Skeletal muscle cell (primary cell): ENCODE measurements at regions not wholly inside any gene's neighbourhood (a gene's known extent, or its start where the extent isn't known, plus 50 kb on each side); places are given as distances from the start of the nearest gene placed in this dataset.
"Not testable (repeated sequence)": the region's sequence is repeated elsewhere in the genome, so short reads cannot be mapped to it uniquely, and the experiment has no call there.

Experiments
- DNase-seq: peaks from one replicate; pipeline ENCODE4 v3.0.0-alpha.2; 2010; ENCODE audit warnings: low read depth
- H3K4me3 ChIP-seq: 2 replicates; pipeline ENCODE4 v1.5.1; 2011; ENCODE audit warnings: low read depth, mild to moderate bottlenecking, control low read depth, low read length, moderate library complexity

GRCh38 chr12:84046859-84047258 lies 865.7 kb downstream of the SLC6A15 start:
- no peak overlapping the region for H3K4me3 ChIP-seq
- DNase-seq: no peak

GRCh38 chr12:84043355-84043754 lies 869.2 kb downstream of the SLC6A15 start:
- H3K4me3 ChIP-seq: no peak overlapping the region

GRCh38 chr12:84038242-84038641 lies 874.4 kb downstream of the SLC6A15 start:
- DNase-seq: no peak
- no peak overlapping the region for H3K4me3 ChIP-seq

More at GRCh38 chr12:84043355-84043754, 869.2 kb downstream of the SLC6A15 start:
- no peak for DNase-seq

DNA sequence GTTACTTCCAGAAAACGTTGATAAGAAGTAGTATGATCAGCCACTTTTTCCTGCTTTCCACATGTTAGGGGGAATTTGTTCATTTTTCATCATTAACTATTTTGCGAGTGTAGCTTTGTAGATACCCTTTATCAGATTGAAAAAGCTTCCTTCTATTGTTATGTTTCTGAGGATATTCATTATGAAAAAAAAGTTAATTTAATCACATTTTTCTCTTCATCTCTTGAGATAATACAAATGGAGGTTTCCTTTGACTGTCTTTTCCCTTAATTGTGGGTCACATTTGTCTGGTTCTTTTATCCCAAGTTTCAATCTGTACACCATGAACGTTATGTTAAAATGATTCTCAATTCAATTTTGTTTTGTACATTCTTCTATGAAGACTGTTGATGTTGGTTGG lies 875.7 kb downstream of the SLC6A15 start:
- DNase-seq: no peak
- H3K4me3 ChIP-seq: no peak overlapping the region

GRCh38 chr12:84035766-84036165 lies 876.8 kb downstream of the SLC6A15 start:
- no peak for DNase-seq
- no peak overlapping the region for H3K4me3 ChIP-seq

DNA sequence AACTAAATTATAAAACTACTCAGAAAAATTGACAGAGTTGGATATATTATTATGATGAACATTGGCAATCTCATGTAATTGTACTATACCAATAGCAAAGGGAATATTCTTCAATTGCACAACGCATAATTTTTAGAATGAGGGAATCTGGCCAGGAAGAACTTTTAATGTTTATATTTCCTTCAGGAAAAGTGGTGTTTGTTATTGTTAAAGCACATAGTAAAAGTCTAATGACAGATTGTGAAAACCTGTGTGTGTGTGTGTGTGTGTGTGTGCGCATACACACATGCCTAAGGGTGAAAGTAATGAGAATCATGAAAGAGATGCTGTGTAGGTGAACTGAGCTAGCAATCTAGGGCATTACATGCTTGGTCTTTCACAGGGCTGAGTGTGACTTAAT lies 877.7 kb downstream of the SLC6A15 start:
- H3K4me3 ChIP-seq: no peak overlapping the region
- DNase-seq: no peak

GRCh38 chr12:84033162-84033561 lies 879.4 kb downstream of the SLC6A15 start:
- DNase-seq: no peak
- H3K4me3 ChIP-seq: no peak overlapping the region

DNA sequence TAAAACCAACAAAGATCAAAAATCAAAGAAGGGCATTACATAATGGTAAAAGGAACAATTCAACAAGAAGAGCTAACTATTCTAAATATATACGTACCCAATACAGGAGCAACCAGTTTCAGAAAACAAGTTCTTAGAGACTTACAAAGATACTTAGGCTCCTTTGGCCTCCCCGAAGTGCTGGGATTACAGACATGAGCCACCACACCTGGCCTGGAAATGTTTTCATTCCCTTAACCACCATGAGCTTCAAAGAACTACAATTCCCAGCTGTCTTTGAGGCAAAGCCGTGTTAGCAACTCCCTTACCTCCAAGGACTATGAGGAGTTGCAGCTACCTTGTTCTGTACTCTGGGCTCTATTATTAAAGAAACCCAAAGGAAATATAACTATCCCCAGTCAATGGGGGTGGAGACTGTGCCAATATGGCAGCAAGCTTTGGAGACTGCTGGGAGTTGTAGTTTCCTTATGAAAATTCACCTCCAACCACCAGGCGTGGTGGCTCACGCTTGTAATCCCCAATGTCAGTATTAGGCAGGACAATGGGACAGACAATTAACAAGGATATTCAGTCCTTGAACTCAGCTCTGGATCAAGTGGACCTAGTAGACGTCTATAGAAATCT lies 893.9 kb downstream of the SLC6A15 start:
- not testable (repeated sequence) for H3K4me3 ChIP-seq, DNase-seq

DNA sequence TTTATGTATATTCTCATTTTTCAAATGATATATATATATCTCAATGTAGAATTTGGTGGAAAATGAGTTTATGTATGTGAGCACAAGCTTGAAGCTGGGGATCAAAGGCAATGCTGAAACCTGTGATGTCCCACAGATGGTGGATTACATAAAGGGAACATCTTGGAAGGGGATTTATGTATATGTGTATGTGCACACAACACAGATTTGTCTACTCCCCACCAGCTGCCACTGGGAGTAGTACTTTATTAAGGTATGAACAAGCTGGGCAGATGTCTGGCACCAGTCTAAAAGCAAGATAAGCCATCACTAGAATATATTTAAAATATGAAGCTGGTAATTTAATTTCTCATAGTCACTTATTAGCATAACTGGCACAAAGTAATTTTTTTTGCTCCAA lies 895.6 kb downstream of the SLC6A15 start:
- no peak overlapping the region for H3K4me3 ChIP-seq
- DNase-seq: no peak

DNA sequence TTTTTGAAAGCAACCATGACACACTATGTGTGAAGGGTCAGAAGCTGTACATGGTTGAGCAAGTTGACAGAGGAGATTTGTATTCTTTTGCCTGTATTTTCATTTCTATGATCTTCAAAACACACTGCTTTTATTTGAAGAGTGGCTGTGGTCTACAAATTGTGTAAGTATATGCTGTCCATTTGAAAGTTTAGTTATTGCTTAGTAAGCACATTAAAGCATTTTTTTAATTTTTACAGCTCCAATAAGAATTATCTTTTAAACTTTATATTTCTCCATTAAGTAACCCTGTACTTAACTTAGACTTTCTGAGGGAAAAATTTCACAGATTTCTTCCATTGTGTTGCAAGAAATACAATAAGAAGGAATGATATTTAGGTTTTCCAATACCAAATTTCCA lies 915.2 kb downstream of the SLC6A15 start:
- DNase-seq: no peak
- H3K4me3 ChIP-seq: no peak overlapping the region

DNA sequence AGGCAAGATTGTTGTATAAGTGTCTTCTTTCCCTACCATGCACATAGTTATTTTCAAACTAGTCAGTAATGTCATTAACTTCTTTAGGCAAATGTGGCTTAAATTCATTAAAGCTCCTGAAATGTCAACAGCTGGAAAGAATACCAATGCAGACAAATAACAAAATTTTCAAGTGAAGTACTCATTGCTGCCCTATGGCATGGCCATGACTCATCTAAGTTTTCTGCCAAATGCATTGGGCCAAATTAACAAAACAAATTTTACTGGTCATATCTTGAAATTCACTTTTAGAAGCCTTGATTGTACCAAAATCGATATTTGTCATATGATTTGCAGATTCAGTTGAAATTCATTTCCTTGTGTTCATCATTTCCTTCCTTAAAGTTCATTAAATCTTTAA lies 915.9 kb downstream of the SLC6A15 start:
- DNase-seq: no peak

GRCh38 chr12:83985084-83985483 lies 927.5 kb downstream of the SLC6A15 start:
- no peak for DNase-seq
- no peak overlapping the region for H3K4me3 ChIP-seq

More for the DNA sequence above, 915.9 kb downstream of the SLC6A15 start:
- no peak overlapping the region for H3K4me3 ChIP-seq

GRCh38 chr12:83980398-83980797 lies 932.2 kb downstream of the SLC6A15 start:
- DNase-seq: no peak
- H3K4me3 ChIP-seq: no peak overlapping the region

DNA sequence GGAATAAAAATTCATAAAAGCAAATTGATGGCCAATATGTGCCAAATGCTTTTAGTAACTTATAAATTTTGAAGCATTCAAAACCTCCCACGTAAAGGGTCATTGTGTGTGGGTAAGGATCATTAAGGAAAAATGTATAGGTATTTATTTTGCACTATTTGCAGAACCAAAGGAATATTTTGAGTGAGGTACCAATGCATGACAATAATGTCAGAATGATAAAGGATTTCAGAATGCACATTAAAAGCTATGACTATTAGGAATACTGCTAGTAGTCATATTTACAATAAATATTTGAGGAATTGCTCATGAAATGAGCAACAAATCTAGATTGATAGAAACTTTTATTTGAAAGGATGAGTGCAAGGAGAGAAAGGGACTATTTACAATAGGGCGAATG lies 932.8 kb downstream of the SLC6A15 start:
- no peak overlapping the region for H3K4me3 ChIP-seq
- no peak for DNase-seq

DNA sequence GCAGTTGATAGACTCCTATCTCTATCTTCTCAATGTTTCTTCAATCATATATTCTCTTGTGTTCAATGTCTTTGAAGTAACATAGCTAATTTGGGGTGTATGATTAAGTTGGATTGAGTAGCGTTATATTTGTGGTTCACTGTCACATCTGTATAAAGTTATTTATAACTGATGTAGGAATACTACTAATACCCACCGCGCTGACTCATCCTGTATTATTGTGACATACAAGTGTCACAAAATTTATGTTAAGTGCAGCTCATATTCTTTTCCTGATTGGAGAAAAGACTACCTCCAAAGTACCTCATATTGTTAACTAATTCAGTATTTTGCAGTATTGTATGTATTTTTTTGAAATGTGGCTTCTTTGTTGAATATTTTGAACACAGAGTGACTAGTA lies 940.8 kb downstream of the SLC6A15 start:
- no peak for DNase-seq
- H3K4me3 ChIP-seq: no peak overlapping the region

DNA sequence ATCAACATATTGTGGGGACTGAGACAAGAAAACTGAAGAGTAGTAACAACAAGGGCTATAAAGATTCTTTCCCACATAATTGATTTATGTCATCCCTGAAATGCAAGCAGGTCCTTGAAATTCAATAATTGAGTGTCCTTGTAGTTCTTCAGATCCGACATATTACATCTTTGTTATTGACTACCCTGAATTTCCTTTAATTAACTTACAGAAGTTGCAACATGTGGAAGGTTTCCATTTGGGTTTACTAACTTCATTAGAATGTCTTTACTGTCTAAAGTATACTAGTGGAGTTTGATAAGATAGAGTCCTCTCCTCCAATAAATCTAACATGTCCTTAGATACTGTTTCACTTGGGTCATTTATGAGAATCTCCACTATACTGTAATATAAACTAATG lies 951.8 kb downstream of the SLC6A15 start:
- H3K4me3 ChIP-seq: no peak overlapping the region
- DNase-seq: no peak

DNA sequence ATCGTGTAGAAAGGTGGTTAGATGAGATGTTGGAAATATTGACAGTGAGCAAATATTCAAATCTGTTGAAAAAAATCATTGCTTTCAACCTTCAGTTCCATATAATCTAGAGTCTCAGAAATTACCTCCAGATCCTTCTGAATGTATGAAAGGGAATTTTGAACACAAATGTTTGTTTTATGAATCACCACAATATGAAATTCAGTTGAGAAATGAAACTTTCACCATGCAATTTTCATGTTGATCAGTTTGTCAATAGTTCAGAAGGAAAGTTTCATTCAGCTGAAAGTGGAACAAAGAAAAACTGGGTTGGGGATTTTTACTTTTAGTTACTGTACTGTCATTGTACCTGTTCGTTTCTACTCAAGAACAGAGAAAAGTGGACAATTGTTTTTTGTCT lies 953.6 kb downstream of the SLC6A15 start:
- DNase-seq: no peak
- no peak overlapping the region for H3K4me3 ChIP-seq

DNA sequence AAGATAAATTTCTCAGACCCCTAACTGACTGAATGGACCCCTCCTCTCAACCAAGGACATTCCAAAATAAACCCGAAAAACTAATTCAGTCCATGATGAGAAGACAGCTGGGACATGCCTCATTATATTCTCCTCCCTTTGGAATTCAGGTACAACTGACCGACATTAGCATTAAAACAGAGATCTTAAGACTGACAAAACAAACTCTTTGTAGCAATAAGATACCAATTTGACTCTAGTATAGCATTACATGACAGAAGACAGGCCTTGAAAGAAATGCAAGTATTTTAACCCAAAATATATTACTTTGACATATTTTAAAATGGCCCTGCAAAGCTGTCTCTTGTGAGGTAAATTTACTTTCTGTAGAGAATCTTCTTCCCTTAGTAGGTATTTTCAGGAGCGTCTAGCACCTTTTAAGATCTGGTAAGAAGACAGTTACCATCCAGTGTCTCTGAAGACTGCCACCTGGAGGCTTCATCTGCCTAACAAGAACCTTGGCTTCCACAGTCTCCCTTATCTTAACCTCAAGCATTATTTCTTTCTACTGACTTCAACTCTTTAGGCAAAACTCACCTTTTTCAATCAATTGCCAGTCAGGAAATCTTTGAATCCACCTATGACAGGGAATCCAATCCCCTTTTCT lies 957.5 kb downstream of the SLC6A15 start:
- DNase-seq: no peak
- H3K4me3 ChIP-seq: no peak overlapping the region

- no peak for DNase-seq
- H3K4me3 ChIP-seq: no peak overlapping the region
Observed at GRCh38 chr12:83954071-83954789, 958.4 kb downstream of the SLC6A15 start.

DNA sequence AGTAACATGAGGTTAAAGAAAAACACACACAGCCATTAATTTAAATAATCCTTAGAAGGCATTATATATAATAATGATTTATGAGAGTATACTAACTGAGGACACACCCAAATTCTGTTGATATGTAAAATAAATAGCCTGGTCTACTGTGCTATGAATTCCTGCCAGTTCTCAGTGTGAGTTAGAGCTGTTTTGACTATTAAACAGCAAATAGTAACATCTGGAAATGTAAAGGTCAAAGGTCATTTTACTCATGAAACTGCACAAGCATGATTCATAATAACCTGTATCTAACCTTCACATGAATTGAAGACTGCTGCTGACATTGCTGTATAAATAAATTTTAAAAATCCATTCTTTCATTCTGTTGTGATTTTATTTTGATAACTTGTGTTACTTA lies 966.7 kb downstream of the SLC6A15 start:
- H3K4me3 ChIP-seq: no peak overlapping the region
- DNase-seq: peak; percentile 36

DNA sequence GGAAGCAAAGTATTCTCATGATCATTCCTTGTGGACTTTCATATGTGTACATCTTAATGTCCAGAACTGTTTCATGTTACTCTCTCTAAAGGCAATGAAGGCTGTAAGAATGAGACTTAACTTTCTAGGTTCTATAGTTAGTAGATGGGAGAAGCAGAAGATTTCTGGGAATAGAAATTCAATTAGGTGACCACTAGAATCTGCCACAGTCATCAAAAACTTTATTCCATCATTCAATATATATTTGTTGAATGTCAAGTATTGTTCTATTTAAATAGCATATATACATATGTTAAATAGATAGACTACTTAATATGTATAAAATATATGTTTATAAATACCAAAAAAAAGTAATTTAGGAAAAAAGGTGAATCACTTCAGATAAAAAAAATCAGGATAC lies 972.9 kb downstream of the SLC6A15 start:
- no peak for DNase-seq

More for the DNA sequence above, 972.9 kb downstream of the SLC6A15 start:
- no peak overlapping the region for H3K4me3 ChIP-seq
